ENCODE measurements at regions not wholly inside any gene's neighbourhood (a gene's known extent, or its start where the extent isn't known, plus 50 kb on each side); places are given as distances from the start of the nearest gene placed in this dataset.
"Not testable (repeated sequence)": the region's sequence is repeated elsewhere in the genome, so short reads cannot be mapped to it uniquely, and the experiment has no call there.

- DNase-seq: no peak
Measured at GRCh38 chr14:65153101-65153500, 50.8 kb upstream of the MAX start.

GRCh38 chr14:65156568-65157366 lies 54.5 kb upstream of the MAX start:
- DNase-seq: no peak

GRCh38 chr14:65159281-65160062 lies 57.2 kb upstream of the MAX start:
- DNase-seq: no peak

DNA sequence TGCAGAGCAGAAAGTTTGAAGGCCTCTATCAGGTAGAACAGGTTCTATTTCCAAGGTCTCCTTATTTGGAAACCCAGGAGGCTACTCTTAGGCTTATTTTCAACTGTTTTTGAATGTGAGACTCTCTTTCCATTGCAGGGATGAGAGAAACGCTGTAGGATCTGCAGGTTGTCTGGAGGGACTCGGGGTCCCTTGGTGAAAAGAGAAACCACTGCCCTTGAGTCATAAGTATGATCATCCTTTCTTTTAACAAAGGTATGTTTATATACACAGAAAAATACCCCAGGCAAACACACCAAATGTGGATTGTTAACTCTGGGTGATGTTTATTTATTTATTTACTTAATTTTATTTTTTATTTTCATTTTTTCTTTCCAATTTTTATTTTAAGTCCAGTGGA lies 57.8 kb upstream of the MAX start:
- no peak for DNase-seq

GRCh38 chr14:65162031-65162430 lies 59.7 kb upstream of the MAX start:
- DNase-seq: no peak

GRCh38 chr14:65164068-65164824 lies 61.9 kb upstream of the MAX start:
- DNase-seq: peak; percentile 66

DNA sequence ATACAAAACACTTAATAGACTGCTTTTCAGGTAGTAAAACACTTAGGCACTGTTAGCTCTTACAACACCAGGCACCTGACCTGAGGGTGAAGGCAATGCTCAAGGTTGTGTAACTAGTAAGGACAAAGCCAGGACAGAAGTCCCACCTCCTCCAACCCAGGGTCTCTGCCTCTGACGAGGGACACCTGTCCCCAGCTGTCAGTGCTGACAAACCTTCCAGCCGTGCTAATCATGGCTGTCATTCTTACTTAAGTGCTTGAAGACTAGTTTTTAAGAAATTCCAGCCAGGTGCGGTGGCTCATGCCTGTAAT lies 62.5 kb upstream of the MAX start:
- no peak for DNase-seq

GRCh38 chr14:65167072-65167645 lies 64.8 kb upstream of the MAX start:
- peak; percentile 28 for DNase-seq

DNA sequence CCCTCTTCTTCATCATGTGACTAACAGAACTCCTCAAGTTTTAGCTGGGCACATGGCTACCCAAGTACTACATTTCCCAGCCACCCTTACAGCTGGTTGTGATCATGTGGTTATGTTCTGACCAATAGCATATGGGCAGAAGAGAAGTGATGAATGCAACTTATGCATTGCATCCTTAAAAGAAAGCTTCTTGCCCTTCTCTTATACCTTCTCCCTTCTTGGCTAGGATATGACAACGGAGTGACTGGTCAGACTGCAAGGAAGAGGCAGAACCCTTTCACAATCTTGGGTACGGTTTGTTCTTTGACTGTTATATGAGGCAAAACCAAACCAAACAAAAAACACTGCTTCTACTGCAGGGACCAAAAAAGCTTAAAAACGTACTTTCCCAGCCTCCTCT lies 66.5 kb upstream of the MAX start:
- no peak for DNase-seq

- no peak for DNase-seq
Measured at GRCh38 chr14:65169351-65169750, 67.0 kb upstream of the MAX start.

- no peak for DNase-seq
Measured at GRCh38 chr14:65170318-65170717, 68.0 kb upstream of the MAX start.

DNA sequence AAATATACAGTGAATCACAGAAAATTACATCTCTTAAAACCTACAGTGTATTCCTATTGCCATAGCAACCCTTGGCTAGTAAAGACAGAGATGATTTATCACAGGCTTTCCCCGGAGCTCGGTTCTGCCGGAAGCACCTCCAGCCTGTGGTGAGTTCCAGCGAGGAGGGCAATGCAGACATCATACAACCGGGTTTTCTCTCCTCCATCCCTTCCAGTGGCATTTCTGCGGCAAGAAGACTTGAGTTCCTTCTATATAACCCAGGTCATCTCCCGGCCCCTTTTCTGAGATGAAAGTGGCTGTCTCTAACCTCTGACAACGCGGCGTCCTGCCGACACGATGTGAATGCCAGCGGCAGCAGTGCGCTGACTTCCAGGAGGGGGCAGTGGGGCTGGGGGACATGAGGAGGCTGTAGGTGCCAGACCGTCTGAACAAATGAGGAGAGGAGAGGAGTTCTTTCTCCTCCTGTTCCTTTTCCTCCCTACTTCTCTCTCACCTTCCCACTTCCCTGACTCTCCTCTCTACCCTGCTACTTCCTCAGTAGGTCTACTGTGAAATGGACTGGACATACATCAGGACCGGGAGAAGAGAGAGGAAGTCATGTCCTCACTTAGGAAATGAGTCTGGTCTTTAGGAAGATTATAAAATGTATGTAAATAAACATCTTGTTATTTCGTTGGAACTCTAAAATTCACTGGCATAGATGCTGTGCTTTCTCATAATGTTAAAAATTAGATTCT lies 68.6 kb upstream of the MAX start:
- peak; percentile 50 for DNase-seq

DNA sequence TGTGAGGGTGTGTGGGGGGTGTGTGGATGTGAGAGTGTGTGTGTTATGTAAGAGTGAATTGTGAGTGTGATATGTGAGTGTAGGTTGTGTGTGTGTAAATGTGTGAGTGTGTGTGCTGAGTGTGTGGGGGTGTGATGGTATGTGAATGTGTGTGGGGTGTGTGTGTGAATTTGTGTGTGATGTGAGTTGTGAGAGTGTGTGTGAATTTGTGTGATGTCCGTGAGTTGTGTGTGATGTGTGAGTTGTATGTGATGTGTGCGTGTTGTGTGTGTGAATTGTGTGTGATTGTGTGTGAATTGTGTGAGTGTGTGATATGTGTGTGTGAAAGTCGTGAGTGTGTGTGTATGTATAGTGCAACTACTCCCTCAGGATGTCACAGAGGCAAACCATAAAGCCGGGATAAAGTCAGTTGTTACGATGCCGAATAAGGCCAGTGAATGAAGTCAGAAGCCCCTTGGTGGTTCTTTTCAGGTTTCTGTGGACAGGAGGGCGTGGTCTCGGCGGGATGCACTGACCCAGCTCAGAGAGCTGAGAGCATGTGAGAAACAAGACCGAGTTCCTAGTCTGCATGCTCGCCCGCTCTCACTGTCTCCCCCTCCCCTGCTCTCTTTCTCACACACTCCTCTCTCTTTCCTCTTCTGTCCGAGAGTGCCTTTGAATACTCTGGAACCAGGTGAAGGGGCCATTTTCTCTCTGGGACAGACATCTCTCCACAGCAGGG lies 71.8 kb upstream of the MAX start:
- DNase-seq: no peak

DNA sequence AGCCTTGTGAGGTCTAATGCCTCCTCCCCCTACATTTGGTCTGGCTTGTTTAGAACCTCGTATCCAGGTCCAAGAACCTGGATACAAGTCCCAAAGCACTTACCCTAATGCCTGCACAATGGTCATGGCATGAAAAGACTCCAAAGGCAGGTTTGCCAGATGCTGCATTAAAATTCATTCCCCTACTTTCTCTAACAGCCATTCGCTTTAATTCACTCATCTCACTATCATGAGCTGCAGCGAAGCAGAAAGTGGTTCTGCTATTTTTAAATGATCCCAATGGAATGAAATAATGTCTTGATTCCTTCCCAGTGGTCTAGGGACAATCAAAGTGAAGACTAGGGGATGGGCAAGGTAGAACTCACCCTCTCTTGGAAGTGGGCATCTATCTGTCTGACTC lies 72.5 kb upstream of the MAX start:
- DNase-seq: no peak

DNA sequence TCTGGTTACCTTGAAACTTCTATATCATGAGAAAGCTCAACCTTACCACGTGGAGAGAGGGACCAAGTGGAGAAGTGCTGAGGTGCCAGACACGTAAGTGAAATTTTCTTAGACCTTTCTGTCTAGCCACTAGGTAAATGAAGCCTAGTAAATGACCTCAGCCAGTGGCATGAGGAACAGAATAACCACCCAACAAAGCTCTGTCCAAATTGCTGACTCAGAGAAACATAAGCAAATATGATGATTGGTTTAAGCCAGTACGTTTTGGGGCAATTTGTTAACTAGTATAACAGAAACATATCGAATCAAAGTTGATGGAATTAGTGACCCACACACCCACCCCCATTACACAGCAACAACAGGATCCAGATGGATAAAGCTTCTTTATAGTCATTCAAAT lies 75.2 kb upstream of the MAX start:
- no peak for DNase-seq

DNA sequence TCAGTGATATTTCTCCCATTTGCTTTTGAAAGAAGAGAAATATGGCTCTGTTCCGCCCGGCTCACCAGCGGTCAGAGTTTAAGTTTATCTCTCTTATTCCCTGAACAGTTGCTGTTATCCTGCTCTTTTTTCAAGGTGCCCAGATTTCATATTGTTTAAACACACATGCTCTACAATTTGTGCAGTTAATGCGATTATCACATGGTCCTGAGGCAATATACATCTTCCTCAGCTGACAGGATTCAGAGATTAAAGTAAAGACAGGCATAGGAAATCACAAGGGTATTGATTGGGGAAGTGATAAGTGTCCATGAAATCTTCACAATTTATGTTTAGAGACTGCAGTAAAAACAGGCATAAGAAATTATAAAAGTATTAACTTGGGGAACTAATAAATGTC lies 76.9 kb upstream of the MAX start:
- not testable (repeated sequence) for DNase-seq

- peak; percentile 24 for DNase-seq
Measured at GRCh38 chr14:65179918-65180724, 77.8 kb upstream of the MAX start.

- no peak for DNase-seq
Measured at GRCh38 chr14:65180725-65181025, 78.4 kb upstream of the MAX start.

GRCh38 chr14:65184032-65184764 lies 81.9 kb upstream of the MAX start:
- DNase-seq: no peak

DNA sequence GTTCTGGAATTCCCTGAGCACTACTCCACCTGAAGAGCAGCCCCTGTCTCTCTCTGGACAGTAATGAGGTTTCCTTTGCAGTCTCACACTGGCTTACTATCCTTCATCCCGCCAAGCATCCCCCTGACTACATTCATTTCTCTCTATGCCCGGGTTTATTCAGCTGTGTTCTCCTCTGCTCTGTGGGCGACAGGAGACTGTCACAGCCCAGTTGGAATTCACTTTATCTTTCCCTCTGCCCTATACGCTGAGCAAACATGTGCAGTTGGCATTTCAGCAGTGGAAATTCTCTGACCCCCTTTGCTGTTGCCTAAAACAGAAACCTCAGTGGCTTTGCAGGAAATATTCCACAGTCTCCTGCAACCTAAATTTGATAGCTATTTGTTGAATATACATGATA lies 83.5 kb upstream of the MAX start:
- no peak for DNase-seq

- no peak for DNase-seq
Measured at GRCh38 chr14:65186951-65187350, 84.6 kb upstream of the MAX start.

Data from CD4-positive, alpha-beta T cell treated with Interleukin-21 for 1 hour (primary cell).